ENCODE measurements at regions not wholly inside any gene's neighbourhood (a gene's known extent, or its start where the extent isn't known, plus 50 kb on each side); places are given as distances from the start of the nearest gene placed in this dataset.

- ChIA-PET POLR2A (no interaction called here), CTCF (interaction anchor here (0.6 kb wide), 1 partner anchor 366 kb away, joined by 4 read pairs; no protein-coding TSS in a partner anchor)
- no peak for DNase-seq (ENCODE audit: low read depth)
- TF ChIP-seq CTCF (IDR thresholded peaks at IDR 0.05; ENCODE audit: insufficient read depth, low read depth, low read length), result no peak
- no peaks in the 10 kb centered on the region for H3K27me3 ChIP-seq (ENCODE audit: control insufficient read depth, insufficient read depth, low read length)
- H3K36me3 ChIP-seq (ENCODE audit: control insufficient read depth, insufficient read depth, low read length), result no peaks in the 10 kb centered on the region
- no peak overlapping the region for H3K4me3 ChIP-seq (ENCODE audit: low read depth, low read length)
These were observed 540.4 kb upstream of the CDH11 start for GRCh38 chr16:65662256-65662655.

GRCh38 chr16:65661558-65661957 is 539.7 kb upstream of the CDH11 start:
- POLR2A ChIA-PET, result no interaction called here
- no peaks in the 10 kb centered on the region for H3K27me3 ChIP-seq (ENCODE audit: control insufficient read depth, insufficient read depth, low read length)
- no peak for DNase-seq (ENCODE audit: low read depth)
- H3K36me3 ChIP-seq (ENCODE audit: control insufficient read depth, insufficient read depth, low read length), result no peaks in the 10 kb centered on the region
- CTCF ChIA-PET, result interaction anchor here (0.6 kb wide), 1 partner anchor 530 kb away, joined by 3 read pairs; no protein-coding TSS in a partner anchor
- TF ChIP-seq CTCF (IDR thresholded peaks at IDR 0.05; ENCODE audit: insufficient read depth, low read depth, low read length), result no peak
- H3K4me3 ChIP-seq (ENCODE audit: low read depth, low read length), result no peak overlapping the region

- ChIA-PET POLR2A (no interaction called here), CTCF (interaction anchor here (0.5 to 1.4 kb wide), 2 partner anchors 11 to 1249 kb away, joined by 3 to 4 read pairs; no protein-coding TSS in a partner anchor)
- TF ChIP-seq CTCF (IDR thresholded peaks at IDR 0.05; ENCODE audit: insufficient read depth, low read depth, low read length), result no peak
- Histone ChIP-seq H3K36me3 (ENCODE audit: control insufficient read depth, insufficient read depth, low read length) (no peaks in the 10 kb centered on the region), H3K4me3 (ENCODE audit: low read depth, low read length) (no peak overlapping the region), H3K27me3 (ENCODE audit: control insufficient read depth, insufficient read depth, low read length) (no peaks in the 10 kb centered on the region)
- peak; percentile 13 for DNase-seq (ENCODE audit: low read depth)
These were observed 538.5 kb upstream of the CDH11 start for GRCh38 chr16:65660390-65660789.

- POLR2A ChIA-PET, result no interaction called here
These were observed 537.9 kb upstream of the CDH11 start for GRCh38 chr16:65659758-65660157.

GRCh38 chr16:65658787-65659220 is 536.9 kb upstream of the CDH11 start:
- H3K27me3 ChIP-seq (ENCODE audit: control insufficient read depth, insufficient read depth, low read length), result no peaks in the 10 kb centered on the region
- peak; percentile 11 for DNase-seq (ENCODE audit: low read depth)
- H3K36me3 ChIP-seq (ENCODE audit: control insufficient read depth, insufficient read depth, low read length), result no peaks in the 10 kb centered on the region
- no peak for TF ChIP-seq CTCF (IDR thresholded peaks at IDR 0.05; ENCODE audit: insufficient read depth, low read depth, low read length)
- CTCF ChIA-PET, result interaction anchor here (1.6 kb wide), 1 partner anchor 615 kb away, joined by 4 read pairs; no protein-coding TSS in a partner anchor
- POLR2A ChIA-PET, result no interaction called here
- H3K4me3 ChIP-seq (ENCODE audit: low read depth, low read length), result no peak overlapping the region

More at GRCh38 chr16:65659758-65660157, 537.9 kb upstream of the CDH11 start:
- H3K36me3 ChIP-seq (ENCODE audit: control insufficient read depth, insufficient read depth, low read length), result no peaks in the 10 kb centered on the region
- DNase-seq (ENCODE audit: low read depth), result no peak
- no peak overlapping the region for H3K4me3 ChIP-seq (ENCODE audit: low read depth, low read length)
- TF ChIP-seq CTCF (IDR thresholded peaks at IDR 0.05; ENCODE audit: insufficient read depth, low read depth, low read length), result no peak
- CTCF ChIA-PET, result interaction anchor here (1.4 to 1.6 kb wide), 2 partner anchors 11 to 614 kb away, joined by 4 read pairs; no protein-coding TSS in a partner anchor
- H3K27me3 ChIP-seq (ENCODE audit: control insufficient read depth, insufficient read depth, low read length), result no peaks in the 10 kb centered on the region
